H9 (cell line): ENCODE measurements at regions not wholly inside any gene's neighbourhood (a gene's known extent, or its start where the extent isn't known, plus 50 kb on each side); places are given as distances from the start of the nearest gene placed in this dataset.

Source experiments
- DNase-seq: peaks from one replicate; pipeline ENCODE4 v3.0.0-alpha.2; 2017
- H2AFZ ChIP-seq: one replicate; pipeline ENCODE4 v1.6.1; 2013; ENCODE audit warnings: mild to moderate bottlenecking, low read length, control low read depth, moderate library complexity
- H2AK5ac ChIP-seq: 2 replicates; pipeline ENCODE4 v1.6.1; 2013; ENCODE audit warnings: low read length, control low read depth, mixed read lengths; ENCODE audit not compliant: insufficient read length
- H2BK120ac ChIP-seq: one replicate; pipeline ENCODE4 v1.6.1; 2013; ENCODE audit warnings: low read depth, mild to moderate bottlenecking, low read length, control low read depth, inconsistent platforms; ENCODE audit not compliant: poor library complexity, severe bottlenecking
- H2BK12ac ChIP-seq: 2 replicates; pipeline ENCODE4 v1.6.1; 2013; ENCODE audit warnings: low read length, control low read depth, mixed read lengths, low read depth; ENCODE audit not compliant: insufficient read length
- H2BK15ac ChIP-seq: 2 replicates; pipeline ENCODE4 v1.6.1; 2013; ENCODE audit warnings: low read depth, low read length, control low read depth
- H2BK20ac ChIP-seq: one replicate; pipeline ENCODE4 v1.6.1; 2013; ENCODE audit warnings: low read depth, mild to moderate bottlenecking, low read length, control low read depth, inconsistent platforms; ENCODE audit not compliant: poor library complexity, severe bottlenecking
- H2BK5ac ChIP-seq: 2 replicates; pipeline ENCODE4 v1.6.1; 2013; ENCODE audit warnings: low read length, control low read depth, mixed read lengths; ENCODE audit not compliant: insufficient read length
- H3K14ac ChIP-seq: 2 replicates; pipeline ENCODE4 v1.6.1; 2013; ENCODE audit warnings: low read length, control low read depth; ENCODE audit not compliant: insufficient read depth
- H3K18ac ChIP-seq: 2 replicates; pipeline ENCODE4 v1.6.1; 2013; ENCODE audit warnings: low read depth, mild to moderate bottlenecking, mixed read lengths, low read length, control low read depth; ENCODE audit not compliant: insufficient read length
- H3K23ac ChIP-seq: 2 replicates; pipeline ENCODE4 v1.6.1; 2013; ENCODE audit warnings: low read length, control low read depth, mixed read lengths, low read depth; ENCODE audit not compliant: insufficient read length
- H3K23me2 ChIP-seq: 2 replicates; pipeline ENCODE4 v1.6.1; 2013; ENCODE audit warnings: low read depth, mild to moderate bottlenecking, mixed read lengths, low read length, control low read depth; ENCODE audit not compliant: insufficient read length, poor library complexity, severe bottlenecking
- H3K27ac ChIP-seq: 2 replicates; pipeline ENCODE4 v1.5.1; 2013; ENCODE audit warnings: low read length, control low read depth, mixed read lengths, low read depth; ENCODE audit not compliant: insufficient read length
- H3K27me3 ChIP-seq: 2 replicates; pipeline ENCODE4 v1.6.1; 2013; ENCODE audit warnings: low read length, control low read depth, inconsistent platforms; ENCODE audit not compliant: insufficient read depth
- H3K4ac ChIP-seq: 2 replicates; pipeline ENCODE4 v1.6.1; 2013; ENCODE audit warnings: low read depth, mild to moderate bottlenecking, control low read depth, inconsistent platforms, low read length, moderate library complexity
- H3K4me1 ChIP-seq: 2 replicates; pipeline ENCODE4 v1.6.1; 2013; ENCODE audit warnings: low read length, control low read depth, inconsistent platforms; ENCODE audit not compliant: insufficient read depth
- H3K4me2 ChIP-seq: 2 replicates; pipeline ENCODE4 v1.6.1; 2013; ENCODE audit warnings: low read length, control low read depth, mixed read lengths; ENCODE audit not compliant: insufficient read length, insufficient read depth
- H3K56ac ChIP-seq: 2 replicates; pipeline ENCODE4 v1.6.1; 2013; ENCODE audit warnings: low read depth, mild to moderate bottlenecking, mixed read lengths, low read length, control low read depth; ENCODE audit not compliant: insufficient read length
- H3K79me1 ChIP-seq: 2 replicates; pipeline ENCODE4 v1.6.1; 2013; ENCODE audit warnings: low read depth, mild to moderate bottlenecking, moderate library complexity, low read length, control low read depth, inconsistent platforms; ENCODE audit not compliant: insufficient read depth, poor library complexity, severe bottlenecking
- H3K79me2 ChIP-seq: 2 replicates; pipeline ENCODE4 v1.6.1; 2013; ENCODE audit warnings: low read length, control low read depth, inconsistent platforms; ENCODE audit not compliant: insufficient read depth
- H3K9ac ChIP-seq: 2 replicates; pipeline ENCODE4 v1.6.1; 2013; ENCODE audit warnings: low read length, control low read depth, mixed read lengths; ENCODE audit not compliant: insufficient read length; ENCODE audit errors: extremely low read depth
- H3K9me3 ChIP-seq: one replicate; pipeline ENCODE4 v1.6.1; 2013; ENCODE audit warnings: low read depth, low read length, inconsistent platforms; ENCODE audit not compliant: control insufficient read depth
- H3T11ph ChIP-seq: one replicate; pipeline ENCODE4 v1.6.1; 2013; ENCODE audit warnings: mild to moderate bottlenecking, low read length, control low read depth, inconsistent platforms
- H4K20me1 ChIP-seq: one replicate; pipeline ENCODE4 v1.6.1; 2013; ENCODE audit not compliant: control insufficient read depth, insufficient read length, insufficient read depth
- H4K5ac ChIP-seq: 2 replicates; pipeline ENCODE4 v1.6.1; 2013; ENCODE audit warnings: low read depth, mild to moderate bottlenecking, mixed read lengths, low read length, control low read depth; ENCODE audit not compliant: insufficient read length
- H4K8ac ChIP-seq: replicated peaks from 2 replicates; pipeline ENCODE4 v1.6.1; 2013; ENCODE audit warnings: low read length, control low read depth, mixed read lengths, low read depth; ENCODE audit not compliant: insufficient read length
- H4K91ac ChIP-seq: 2 replicates; pipeline ENCODE4 v1.6.1; 2013; ENCODE audit warnings: low read depth, mild to moderate bottlenecking, moderate library complexity, mixed read lengths, low read length, control low read depth; ENCODE audit not compliant: insufficient read length
- H3K27ac Mint-ChIP-seq, 3 experiments: 2 replicates in 2 of 3; 3 replicates in 1 of 3; pipeline ENCODE4 v1.8.0; 2020 to 2021; ENCODE audit warnings: mixed read lengths in 3 of 3, mild to moderate bottlenecking in 1 of 3, moderate library complexity in 1 of 3
- H3K27me3 Mint-ChIP-seq: 2 replicates; pipeline ENCODE4 v1.8.0; 2021; ENCODE audit warnings: low read depth, mild to moderate bottlenecking, moderate library complexity, mixed read lengths
- H3K36me3 Mint-ChIP-seq, 3 experiments: 2 replicates in 2 of 3; 3 replicates in 1 of 3; pipeline ENCODE4 v1.8.0; 2020 to 2021; ENCODE audit warnings: low read depth in 3 of 3, mixed read lengths in 3 of 3; ENCODE audit not compliant: insufficient read depth in 1 of 3
- H3K4me1 Mint-ChIP-seq, 2 experiments: 2 replicates each; pipeline ENCODE4 v1.8.0; 2020; ENCODE audit warnings: mixed read lengths in 2 of 2
- H3K4me3 Mint-ChIP-seq, 2 experiments: 2 replicates in 1 of 2; 3 replicates in 1 of 2; pipeline ENCODE4 v1.8.0; 2020 to 2021; ENCODE audit warnings: mild to moderate bottlenecking in 2 of 2, mixed read lengths in 2 of 2, moderate library complexity in 1 of 2
- H3K9me3 Mint-ChIP-seq, 2 experiments: 2 replicates in 1 of 2; 3 replicates in 1 of 2; pipeline ENCODE4 v1.8.0; 2020; ENCODE audit warnings: mild to moderate bottlenecking in 2 of 2, mixed read lengths in 2 of 2, moderate library complexity in 1 of 2
- CTCF ChIP-seq: fragments of 200-600 bp; sonication (generic); conservative IDR thresholded peaks from 3 replicates; pipeline ENCODE4 v1.8.0; 2021; ENCODE audit warnings: antibody characterized with exemption, mild to moderate bottlenecking
- WGBS: extraction: QIAGEN DNeasy Blood & Tissue Kit; methylation state at CpG from one replicate; pipeline ENCODE4 v1.1.7; 2013; ENCODE audit warnings: missing lambda C conversion rate, low lambda C conversion rate, mixed read lengths; ENCODE audit not compliant: insufficient read length; ENCODE audit errors: extremely low coverage; 5-methylcytosine and 5-hydroxymethylcytosine counted together

- Histone ChIP-seq H3K4me1 (no peaks in the 10 kb centered on the region), H3K14ac (no peak overlapping the region), H3K23me2 (no peaks in the 10 kb centered on the region), H3K79me1 (no peaks in the 10 kb centered on the region), H4K20me1 (no peaks in the 10 kb centered on the region), H3K4ac (no peak overlapping the region), H3K9ac (no peak overlapping the region), H4K8ac (no peak overlapping the region), H2BK20ac (no peak overlapping the region), H4K91ac (no peak overlapping the region), H3K18ac (no peak overlapping the region), H3K79me2 (no peaks in the 10 kb centered on the region), H4K5ac (no peak overlapping the region), H3K9me3 (no peaks in the 10 kb centered on the region), H3K27ac (no peak overlapping the region), H3K56ac (no peak overlapping the region), H2BK5ac (no peak overlapping the region), H2AFZ (no peak overlapping the region), H3K27me3 (no peaks in the 10 kb centered on the region), H3K4me2 (no peak overlapping the region), H2AK5ac (no peak overlapping the region), H2BK120ac (no peak overlapping the region), H3K23ac (no peak overlapping the region), H2BK15ac (no peak overlapping the region), H2BK12ac (no peak overlapping the region), H3T11ph (no peak overlapping the region)
- no CpG with 5 or more reads among the region's 3 CpGs for WGBS
- no peaks in the 10 kb centered on the region for H3K4me1 Mint-ChIP-seq
- H3K4me3 Mint-ChIP-seq: no peak overlapping the region
- TF ChIP-seq CTCF: no peak
- no peak for DNase-seq
- no peaks in the 10 kb centered on the region for H3K27me3 Mint-ChIP-seq
- no peaks in the 10 kb centered on the region for H3K9me3 Mint-ChIP-seq
- H3K27ac Mint-ChIP-seq: no peak overlapping the region
- no peaks in the 10 kb centered on the region; a peak in 1 of 7 replicates for H3K36me3 Mint-ChIP-seq
Observed at GRCh38 chr4:64503945-64504675, 94.9 kb upstream of the TECRL start.
